Upper lobe of left lung (tissue), 4 donors: ENCODE measurements at regions not wholly inside any gene's neighbourhood (a gene's known extent, or its start where the extent isn't known, plus 50 kb on each side); places are given as distances from the start of the nearest gene placed in this dataset.

Experiments used
- POLR2A ChIP-seq, 4 donors: fragments of 450-650 bp; IDR thresholded peaks; one replicate each; pipeline ENCODE4 v1.5.1; 2016 to 2017; ENCODE audit warnings: antibody characterized with exemption in 4 of 4, mild to moderate bottlenecking in 2 of 4
- POLR2AphosphoS5 ChIP-seq, 2 donors: sonication (generic); formaldehyde crosslinking; IDR thresholded peaks; one replicate each; pipeline ENCODE4 v1.5.1; 2017; ENCODE audit warnings: antibody characterized with exemption in 2 of 2
- TF ChIP-seq, protein P1 (sequence below), 6 experiments: fragments of 450-650 bp in 4 of 6; fragments of 200-600 bp in 2 of 6; sonication (generic) in 2 of 6; IDR thresholded peaks; one replicate each; pipeline ENCODE4 v1.5.1; 2016 to 2019; ENCODE audit warnings: antibody characterized with exemption in 6 of 6

DNA sequence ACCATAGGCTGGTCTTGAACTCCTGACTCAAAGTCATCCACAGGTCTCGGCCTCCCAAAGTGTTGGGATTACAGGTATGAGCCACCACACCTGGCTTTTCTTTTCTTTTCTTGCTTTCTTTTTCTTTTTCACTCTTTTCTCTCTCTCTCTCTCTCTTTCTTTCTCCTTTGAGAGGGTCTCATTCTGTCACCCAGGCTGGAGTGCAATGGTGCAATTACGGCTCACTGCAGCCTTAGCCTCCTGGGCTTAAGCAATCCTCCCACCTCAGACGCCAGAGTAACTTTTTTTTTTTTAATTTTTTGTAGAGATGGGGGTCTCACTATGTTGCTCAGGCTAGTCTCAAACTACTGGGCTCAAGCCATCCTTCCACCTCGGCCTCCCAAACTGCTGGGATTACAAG lies 133.1 kb upstream of the UBE2E1 start:
- TF ChIP-seq, protein P1, sequence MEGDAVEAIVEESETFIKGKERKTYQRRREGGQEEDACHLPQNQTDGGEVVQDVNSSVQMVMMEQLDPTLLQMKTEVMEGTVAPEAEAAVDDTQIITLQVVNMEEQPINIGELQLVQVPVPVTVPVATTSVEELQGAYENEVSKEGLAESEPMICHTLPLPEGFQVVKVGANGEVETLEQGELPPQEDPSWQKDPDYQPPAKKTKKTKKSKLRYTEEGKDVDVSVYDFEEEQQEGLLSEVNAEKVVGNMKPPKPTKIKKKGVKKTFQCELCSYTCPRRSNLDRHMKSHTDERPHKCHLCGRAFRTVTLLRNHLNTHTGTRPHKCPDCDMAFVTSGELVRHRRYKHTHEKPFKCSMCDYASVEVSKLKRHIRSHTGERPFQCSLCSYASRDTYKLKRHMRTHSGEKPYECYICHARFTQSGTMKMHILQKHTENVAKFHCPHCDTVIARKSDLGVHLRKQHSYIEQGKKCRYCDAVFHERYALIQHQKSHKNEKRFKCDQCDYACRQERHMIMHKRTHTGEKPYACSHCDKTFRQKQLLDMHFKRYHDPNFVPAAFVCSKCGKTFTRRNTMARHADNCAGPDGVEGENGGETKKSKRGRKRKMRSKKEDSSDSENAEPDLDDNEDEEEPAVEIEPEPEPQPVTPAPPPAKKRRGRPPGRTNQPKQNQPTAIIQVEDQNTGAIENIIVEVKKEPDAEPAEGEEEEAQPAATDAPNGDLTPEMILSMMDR (IDR thresholded peaks at IDR 0.05) = no peak
- TF ChIP-seq POLR2A (IDR thresholded peaks at IDR 0.05) (no peak), POLR2AphosphoS5 (IDR thresholded peaks at IDR 0.05) (no peak)
